ENCODE measurements at regions not wholly inside any gene's neighbourhood (a gene's known extent, or its start where the extent isn't known, plus 50 kb on each side); places are given as distances from the start of the nearest gene placed in this dataset.
A peak's percentile ranks its signal among the peaks of the same experiment; 100 is the strongest.

DNA sequence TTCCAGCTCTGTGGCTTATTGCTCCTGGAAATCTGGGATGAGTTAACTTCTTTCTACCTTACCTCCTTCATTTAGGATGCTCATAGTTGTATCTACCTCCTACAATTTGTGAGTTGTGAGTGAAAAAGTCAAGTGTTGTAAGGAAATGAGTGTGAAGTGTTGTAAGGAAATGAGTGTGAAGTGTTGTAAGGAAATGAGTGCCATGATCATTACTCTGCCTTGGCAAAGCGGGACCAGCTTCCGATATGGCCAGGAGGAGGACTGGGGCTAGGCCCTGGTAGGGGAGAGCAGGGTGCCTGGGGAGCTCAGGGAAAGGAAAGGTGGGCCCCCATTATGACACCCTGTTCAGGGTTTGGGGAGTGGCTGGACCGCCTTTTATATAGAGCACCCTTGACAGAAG, 435.2 kb downstream of the FGF9 start:
- no peaks in the 10 kb centered on the region for H3K27me3 ChIP-seq (ENCODE audit: insufficient read depth, low read length, poor library complexity, severe bottlenecking)
- H2AFZ ChIP-seq (ENCODE audit: low read length): no peak overlapping the region
- H4K20me1 ChIP-seq (ENCODE audit: insufficient read depth, low read length, poor library complexity, severe bottlenecking): no peaks in the 10 kb centered on the region
- H3K36me3 ChIP-seq (ENCODE audit: insufficient read depth, low read length): no peaks in the 10 kb centered on the region
- H3K9me3 ChIP-seq (ENCODE audit: insufficient read depth, low read depth, low read length): no peaks in the 10 kb centered on the region
- H3K79me2 ChIP-seq (ENCODE audit: insufficient read depth, low read length): no peaks in the 10 kb centered on the region
- no peak overlapping the region for H3K4me2 ChIP-seq (ENCODE audit: low read depth, low read length, poor library complexity, severe bottlenecking)
- H3K9me2 ChIP-seq (replicated peaks; ENCODE audit: low read depth, low read length): no peaks in the 10 kb centered on the region
- H3K4me1 ChIP-seq (ENCODE audit: insufficient read depth, low read length, poor library complexity, severe bottlenecking): peaks cover 19% of the 10 kb centered on the region
- H3K9ac ChIP-seq (ENCODE audit: low read depth, low read length, poor library complexity, severe bottlenecking): no peak overlapping the region
- H3K4me3 ChIP-seq (ENCODE audit: low read length, poor library complexity, severe bottlenecking): no peak overlapping the region
- H3F3A ChIP-seq (ENCODE audit: low read depth): no peaks in the 10 kb centered on the region
- TF ChIP-seq, protein P1, sequence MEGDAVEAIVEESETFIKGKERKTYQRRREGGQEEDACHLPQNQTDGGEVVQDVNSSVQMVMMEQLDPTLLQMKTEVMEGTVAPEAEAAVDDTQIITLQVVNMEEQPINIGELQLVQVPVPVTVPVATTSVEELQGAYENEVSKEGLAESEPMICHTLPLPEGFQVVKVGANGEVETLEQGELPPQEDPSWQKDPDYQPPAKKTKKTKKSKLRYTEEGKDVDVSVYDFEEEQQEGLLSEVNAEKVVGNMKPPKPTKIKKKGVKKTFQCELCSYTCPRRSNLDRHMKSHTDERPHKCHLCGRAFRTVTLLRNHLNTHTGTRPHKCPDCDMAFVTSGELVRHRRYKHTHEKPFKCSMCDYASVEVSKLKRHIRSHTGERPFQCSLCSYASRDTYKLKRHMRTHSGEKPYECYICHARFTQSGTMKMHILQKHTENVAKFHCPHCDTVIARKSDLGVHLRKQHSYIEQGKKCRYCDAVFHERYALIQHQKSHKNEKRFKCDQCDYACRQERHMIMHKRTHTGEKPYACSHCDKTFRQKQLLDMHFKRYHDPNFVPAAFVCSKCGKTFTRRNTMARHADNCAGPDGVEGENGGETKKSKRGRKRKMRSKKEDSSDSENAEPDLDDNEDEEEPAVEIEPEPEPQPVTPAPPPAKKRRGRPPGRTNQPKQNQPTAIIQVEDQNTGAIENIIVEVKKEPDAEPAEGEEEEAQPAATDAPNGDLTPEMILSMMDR (conservative IDR thresholded peaks at IDR 0.05; ENCODE audit: low read length): no peak
- no peak for TF ChIP-seq EZH2phosphoT487 (IDR thresholded peaks at IDR 0.05; ENCODE audit: borderline replicate concordance)

DNA sequence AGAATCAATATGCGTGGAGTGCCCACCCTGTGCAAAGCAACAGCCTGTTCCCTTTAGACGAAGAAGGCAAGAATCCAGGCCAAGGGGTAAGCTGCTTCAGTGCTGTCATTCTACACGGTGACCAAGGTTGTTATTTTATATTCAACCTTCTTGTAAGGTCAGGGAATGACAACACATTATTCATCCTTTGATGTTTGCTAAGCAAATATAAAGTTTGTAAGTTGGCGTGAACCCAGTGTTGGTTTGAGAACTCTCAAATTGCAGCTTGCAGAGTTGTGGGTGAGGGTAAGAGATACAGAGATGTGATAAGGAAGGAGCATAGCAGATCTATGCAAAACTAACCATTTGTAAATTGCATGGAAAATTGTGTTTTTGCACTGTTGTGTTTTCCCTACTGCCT, 436.7 kb downstream of the FGF9 start:
- Histone ChIP-seq H4K20me1 (ENCODE audit: insufficient read depth, low read length, poor library complexity, severe bottlenecking) (no peaks in the 10 kb centered on the region), H3K79me2 (ENCODE audit: insufficient read depth, low read length) (no peaks in the 10 kb centered on the region)

DNA sequence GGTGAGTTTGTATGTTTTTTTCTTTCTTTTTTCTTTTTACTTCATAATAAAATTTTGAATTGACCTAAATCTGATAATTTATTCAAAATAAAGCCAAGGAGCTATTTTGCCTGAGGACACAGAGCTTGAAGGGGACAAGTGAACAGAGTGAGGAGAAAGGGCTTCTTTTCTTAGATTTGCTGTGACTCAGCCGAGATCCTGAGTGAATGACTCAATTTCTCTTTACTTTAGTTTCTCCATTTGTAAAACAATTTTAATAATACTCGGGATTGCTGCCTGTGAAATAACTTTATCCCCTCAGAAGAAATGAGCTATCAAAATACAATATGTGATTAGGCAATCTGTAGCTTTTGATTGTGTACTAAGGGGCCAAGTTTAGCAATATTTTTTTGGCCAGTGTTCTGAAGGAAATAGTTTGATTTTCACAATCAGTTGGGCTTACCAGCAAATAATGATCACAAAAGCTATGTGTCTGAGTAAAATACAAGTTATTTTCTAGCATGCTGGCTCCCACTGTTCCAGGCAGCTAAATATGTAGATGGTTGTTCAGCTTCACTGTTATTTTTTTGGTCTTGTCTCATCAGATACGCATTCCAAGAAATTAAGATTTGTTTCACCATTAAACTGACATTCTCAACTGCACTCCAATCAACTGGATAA, 437.5 kb downstream of the FGF9 start:
- Histone ChIP-seq H3K9me2 (replicated peaks; ENCODE audit: low read depth, low read length) (no peaks in the 10 kb centered on the region), H2AFZ (ENCODE audit: low read length) (no peak overlapping the region), H3K36me3 (ENCODE audit: insufficient read depth, low read length) (no peaks in the 10 kb centered on the region), H3K27me3 (ENCODE audit: insufficient read depth, low read length, poor library complexity, severe bottlenecking) (no peaks in the 10 kb centered on the region), H3K4me2 (ENCODE audit: low read depth, low read length, poor library complexity, severe bottlenecking) (peak overlapping the region; percentile 47), H4K20me1 (ENCODE audit: insufficient read depth, low read length, poor library complexity, severe bottlenecking) (no peaks in the 10 kb centered on the region), H3F3A (ENCODE audit: low read depth) (no peaks in the 10 kb centered on the region), H3K79me2 (ENCODE audit: insufficient read depth, low read length) (no peaks in the 10 kb centered on the region), H3K4me1 (ENCODE audit: insufficient read depth, low read length, poor library complexity, severe bottlenecking) (peaks cover 19% of the 10 kb centered on the region), H3K9me3 (ENCODE audit: insufficient read depth, low read depth, low read length) (0 out of 2 replicates have a peak, but pooled peaks cover 4% of the 10 kb centered on the region), H3K4me3 (ENCODE audit: low read length, poor library complexity, severe bottlenecking) (peak overlapping the region; percentile 6), H3K9ac (ENCODE audit: low read depth, low read length, poor library complexity, severe bottlenecking) (no peak overlapping the region)
- TF ChIP-seq, protein P1 (conservative IDR thresholded peaks at IDR 0.05; ENCODE audit: low read length): no peak
- TF ChIP-seq EZH2phosphoT487 (IDR thresholded peaks at IDR 0.05; ENCODE audit: borderline replicate concordance): no peak

More for the DNA sequence above, 436.7 kb downstream of the FGF9 start:
- no peak for TF ChIP-seq EZH2phosphoT487 (IDR thresholded peaks at IDR 0.05; ENCODE audit: borderline replicate concordance)
- TF ChIP-seq, protein P1 (conservative IDR thresholded peaks at IDR 0.05; ENCODE audit: low read length): no peak
- H3K27me3 ChIP-seq (ENCODE audit: insufficient read depth, low read length, poor library complexity, severe bottlenecking): no peaks in the 10 kb centered on the region
- H3F3A ChIP-seq (ENCODE audit: low read depth): no peaks in the 10 kb centered on the region
- peak overlapping the region; percentile 6 for H3K4me3 ChIP-seq (ENCODE audit: low read length, poor library complexity, severe bottlenecking)
- H3K9me2 ChIP-seq (replicated peaks; ENCODE audit: low read depth, low read length): no peaks in the 10 kb centered on the region
- peak overlapping the region; percentile 47 for H3K4me2 ChIP-seq (ENCODE audit: low read depth, low read length, poor library complexity, severe bottlenecking)
- no peaks in the 10 kb centered on the region for H3K36me3 ChIP-seq (ENCODE audit: insufficient read depth, low read length)
- no peaks in the 10 kb centered on the region for H3K9me3 ChIP-seq (ENCODE audit: insufficient read depth, low read depth, low read length)
- H2AFZ ChIP-seq (ENCODE audit: low read length): no peak overlapping the region
- no peak overlapping the region for H3K9ac ChIP-seq (ENCODE audit: low read depth, low read length, poor library complexity, severe bottlenecking)
- peaks cover 19% of the 10 kb centered on the region for H3K4me1 ChIP-seq (ENCODE audit: insufficient read depth, low read length, poor library complexity, severe bottlenecking)
